ENCODE measurements at regions not wholly inside any gene's neighbourhood (a gene's known extent, or its start where the extent isn't known, plus 50 kb on each side); places are given as distances from the start of the nearest gene placed in this dataset.

GRCh38 chr12:30025317-30025716 lies 241.6 kb upstream of the TMTC1 start:
- Histone ChIP-seq H3K9me3 (no peaks in the 10 kb centered on the region), H3K36me3 (no peaks in the 10 kb centered on the region), H3K4me1 (no peaks in the 10 kb centered on the region), H3K4me3 (no peak overlapping the region), H3K27me3 (no peaks in the 10 kb centered on the region), H3K27ac (no peak overlapping the region)
- no peak for DNase-seq
- TF ChIP-seq, protein P1, sequence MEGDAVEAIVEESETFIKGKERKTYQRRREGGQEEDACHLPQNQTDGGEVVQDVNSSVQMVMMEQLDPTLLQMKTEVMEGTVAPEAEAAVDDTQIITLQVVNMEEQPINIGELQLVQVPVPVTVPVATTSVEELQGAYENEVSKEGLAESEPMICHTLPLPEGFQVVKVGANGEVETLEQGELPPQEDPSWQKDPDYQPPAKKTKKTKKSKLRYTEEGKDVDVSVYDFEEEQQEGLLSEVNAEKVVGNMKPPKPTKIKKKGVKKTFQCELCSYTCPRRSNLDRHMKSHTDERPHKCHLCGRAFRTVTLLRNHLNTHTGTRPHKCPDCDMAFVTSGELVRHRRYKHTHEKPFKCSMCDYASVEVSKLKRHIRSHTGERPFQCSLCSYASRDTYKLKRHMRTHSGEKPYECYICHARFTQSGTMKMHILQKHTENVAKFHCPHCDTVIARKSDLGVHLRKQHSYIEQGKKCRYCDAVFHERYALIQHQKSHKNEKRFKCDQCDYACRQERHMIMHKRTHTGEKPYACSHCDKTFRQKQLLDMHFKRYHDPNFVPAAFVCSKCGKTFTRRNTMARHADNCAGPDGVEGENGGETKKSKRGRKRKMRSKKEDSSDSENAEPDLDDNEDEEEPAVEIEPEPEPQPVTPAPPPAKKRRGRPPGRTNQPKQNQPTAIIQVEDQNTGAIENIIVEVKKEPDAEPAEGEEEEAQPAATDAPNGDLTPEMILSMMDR (IDR thresholded peaks at IDR 0.05), result no peak
- no peak for ATAC-seq
- FAIRE-seq, result no peak
- intact Hi-C loops (cut with DNase I), result no loop called here

GRCh38 chr12:30023186-30023585 lies 239.4 kb upstream of the TMTC1 start:
- WGBS, 2 donors, result 68 to 75% methylated on average over 2 of the region's 2 CpGs

GRCh38 chr12:30021051-30021833 lies 237.5 kb upstream of the TMTC1 start:
- Histone ChIP-seq H3K27ac (no peak overlapping the region), H3K4me3 (no peak overlapping the region), H3K27me3 (no peaks in the 10 kb centered on the region), H3K9me3 (no peaks in the 10 kb centered on the region), H3K4me1 (no peaks in the 10 kb centered on the region), H3K36me3 (no peaks in the 10 kb centered on the region)
- ATAC-seq, result no peak
- no peak for DNase-seq
- TF ChIP-seq, protein P1 (IDR thresholded peaks at IDR 0.05), result no peak
- intact Hi-C loops (cut with DNase I), result no loop called here
- WGBS, 2 donors, result 49 to 51% methylated on average over 2 of the region's 2 CpGs
- no peak for FAIRE-seq

More at GRCh38 chr12:30023186-30023585, 239.4 kb upstream of the TMTC1 start:
- FAIRE-seq (no peak), ATAC-seq (no peak), DNase-seq (no peak)
- Histone ChIP-seq H3K27me3 (no peaks in the 10 kb centered on the region), H3K4me1 (no peaks in the 10 kb centered on the region), H3K9me3 (no peaks in the 10 kb centered on the region), H3K27ac (no peak overlapping the region), H3K4me3 (no peak overlapping the region), H3K36me3 (no peaks in the 10 kb centered on the region)
- TF ChIP-seq, protein P1 (IDR thresholded peaks at IDR 0.05), result no peak
- intact Hi-C loops (cut with DNase I), result no loop called here

DNA sequence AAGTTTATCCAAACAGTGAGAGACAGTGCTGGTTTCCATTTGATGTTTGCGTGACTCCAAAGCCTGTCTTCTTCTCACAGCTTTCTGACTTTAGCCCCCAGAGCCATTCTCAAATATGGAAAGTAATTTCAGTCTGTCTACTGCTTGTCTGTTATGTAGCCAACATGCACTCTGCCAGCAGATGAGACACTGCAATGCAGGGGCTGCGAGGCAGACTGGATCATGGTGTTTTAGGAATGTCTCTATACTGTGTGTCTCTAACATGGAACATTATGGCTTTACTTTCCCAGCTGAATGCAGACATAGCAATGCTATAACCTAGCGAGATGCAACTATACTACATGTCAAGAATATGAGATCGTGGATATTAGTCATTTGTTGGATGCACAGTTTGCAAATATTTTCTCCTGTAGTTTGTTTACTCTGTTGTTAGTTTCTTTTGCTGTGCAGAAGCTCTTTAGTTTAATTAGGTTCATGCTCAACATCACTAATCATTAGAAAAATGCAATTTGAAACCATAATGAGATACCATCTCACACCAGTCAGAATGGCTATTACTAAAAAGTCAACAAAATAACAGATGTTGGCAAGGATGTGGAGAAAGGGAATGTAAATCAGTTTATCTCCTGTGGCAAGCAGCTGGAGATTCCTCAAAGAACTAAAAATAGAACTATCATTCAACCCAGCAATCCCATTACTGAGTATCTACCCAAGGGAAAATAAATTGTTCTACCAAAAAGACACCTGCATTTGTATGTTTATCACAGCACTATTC lies 235.8 kb upstream of the TMTC1 start:
- H3K27me3 ChIP-seq, result no peaks in the 10 kb centered on the region
- DNase-seq (no peak), ATAC-seq (no peak), FAIRE-seq (no peak)
- no peaks in the 10 kb centered on the region for H3K4me1 ChIP-seq
- H3K27ac ChIP-seq, result no peak overlapping the region
- intact Hi-C loops (cut with DNase I), result no loop called here
- no peaks in the 10 kb centered on the region for H3K36me3 ChIP-seq
- H3K9me3 ChIP-seq, result no peaks in the 10 kb centered on the region
- H3K4me3 ChIP-seq, result no peak overlapping the region
- TF ChIP-seq, protein P1 (IDR thresholded peaks at IDR 0.05), result no peak
- WGBS, 2 donors, result 68 to 74% methylated on average over 4 of the region's 4 CpGs
